Right ventricle myocardium inferior (tissue), 1 donor: ENCODE measurements at regions not wholly inside any gene's neighbourhood (a gene's known extent, or its start where the extent isn't known, plus 50 kb on each side); places are given as distances from the start of the nearest gene placed in this dataset.
"Not testable (repeated sequence)": the region's sequence is repeated elsewhere in the genome, so short reads cannot be mapped to it uniquely, and the experiment has no call there.

Experiments used
- ATAC-seq: fragments of 200-7000 bp; cut with Tn5 transposase; one replicate; pipeline ENCODE4 v1.9.1; 2020; ENCODE audit warnings: mild to moderate bottlenecking, moderate library complexity
- DNase-seq: peaks from one replicate; pipeline ENCODE4 v3.0.0; 2021; ENCODE audit errors: missing footprints
- intact Hi-C: fragments of 100-400 bp; cut with DNase I; formaldehyde crosslinking; loops from one replicate; pipeline ENCODE4 v1.11.0; 2022
- donor health status: DM: no; HTN: yes; CAD: no; lungs with severe emphysema.

GRCh38 chr10:105597312-105597711 is 956.2 kb downstream of the SORCS3 start:
- intact Hi-C loops = no loop called here
- no peak for ATAC-seq

DNA sequence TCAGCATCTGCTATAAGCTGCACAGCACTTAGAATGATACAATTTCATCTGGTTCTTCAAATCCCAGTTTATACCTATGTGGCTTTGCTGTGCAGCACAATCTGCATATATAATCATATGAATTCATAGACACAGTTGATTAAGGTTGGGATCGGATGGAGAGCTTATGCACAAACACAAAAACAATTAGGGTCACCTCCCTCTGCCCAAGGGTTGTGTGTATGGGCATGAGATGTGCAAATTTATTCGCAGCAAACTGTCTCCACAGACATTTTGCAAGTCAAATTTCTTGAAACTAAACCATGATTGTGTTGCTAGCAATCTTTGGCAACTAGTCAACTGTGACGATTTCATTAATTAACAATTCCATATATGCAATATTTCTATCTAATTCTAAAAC is 955.7 kb downstream of the SORCS3 start:
- intact Hi-C loops = no loop called here
- no peak for ATAC-seq

More at GRCh38 chr10:105597312-105597711, 956.2 kb downstream of the SORCS3 start:
- no peak for DNase-seq

GRCh38 chr10:105594296-105594695 is 953.2 kb downstream of the SORCS3 start:
- DNase-seq = no peak
- ATAC-seq = no peak
- intact Hi-C loops = no loop called here

More for the DNA sequence above, 955.7 kb downstream of the SORCS3 start:
- DNase-seq = no peak

- intact Hi-C loops = no loop called here
- DNase-seq (no peak), ATAC-seq (no peak)
Measured at GRCh38 chr10:105592468-105592867, 951.4 kb downstream of the SORCS3 start.

GRCh38 chr10:105586451-105587098 is 945.5 kb downstream of the SORCS3 start:
- ATAC-seq (no peak), DNase-seq (no peak)
- intact Hi-C loops = no loop called here

- ATAC-seq (no peak), DNase-seq (no peak)
- intact Hi-C loops = no loop called here
Measured at GRCh38 chr10:105585753-105586152, 944.7 kb downstream of the SORCS3 start.

DNA sequence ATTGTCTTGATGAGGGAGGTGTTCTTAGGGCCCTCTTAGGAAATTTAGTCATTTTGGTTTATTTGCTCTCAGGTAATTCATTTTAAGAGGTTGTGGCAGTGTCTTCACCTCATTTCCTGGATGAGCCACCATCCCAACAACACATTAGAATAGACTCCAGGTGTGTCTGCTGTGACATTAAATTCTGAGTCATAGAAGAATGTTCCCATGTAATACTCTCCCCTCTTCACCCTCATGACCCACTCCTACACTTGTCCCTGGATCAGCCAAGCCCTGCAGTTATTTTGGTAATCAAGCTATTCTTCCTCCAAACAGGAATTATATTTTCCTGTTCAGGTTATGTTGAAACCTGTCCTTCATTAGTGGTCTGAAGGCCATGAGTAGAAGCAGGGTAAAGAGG is 944.1 kb downstream of the SORCS3 start:
- ATAC-seq (no peak), DNase-seq (no peak)
- intact Hi-C loops = no loop called here

DNA sequence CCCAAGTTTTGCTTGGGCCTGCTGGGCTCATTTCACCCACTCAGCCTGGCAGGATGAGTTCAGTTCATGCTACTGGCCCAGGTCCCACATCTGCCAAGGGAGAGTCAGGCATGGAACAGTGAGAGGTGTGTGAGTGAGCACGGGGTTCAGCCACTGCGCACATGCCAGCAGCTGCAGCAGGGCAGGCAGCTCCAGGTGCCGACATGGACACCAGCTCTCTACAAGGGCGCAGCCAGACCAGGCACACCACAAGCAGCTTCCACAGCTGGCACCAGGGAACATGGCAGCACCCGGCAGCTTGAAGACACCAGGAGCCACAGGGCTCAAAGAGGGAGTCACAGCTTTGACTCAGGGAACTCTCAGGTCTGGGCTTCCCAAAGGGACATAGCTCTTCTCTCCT is 938.0 kb downstream of the SORCS3 start:
- ATAC-seq (no peak), DNase-seq (peak; percentile 51)
- intact Hi-C loops = no loop called here

DNA sequence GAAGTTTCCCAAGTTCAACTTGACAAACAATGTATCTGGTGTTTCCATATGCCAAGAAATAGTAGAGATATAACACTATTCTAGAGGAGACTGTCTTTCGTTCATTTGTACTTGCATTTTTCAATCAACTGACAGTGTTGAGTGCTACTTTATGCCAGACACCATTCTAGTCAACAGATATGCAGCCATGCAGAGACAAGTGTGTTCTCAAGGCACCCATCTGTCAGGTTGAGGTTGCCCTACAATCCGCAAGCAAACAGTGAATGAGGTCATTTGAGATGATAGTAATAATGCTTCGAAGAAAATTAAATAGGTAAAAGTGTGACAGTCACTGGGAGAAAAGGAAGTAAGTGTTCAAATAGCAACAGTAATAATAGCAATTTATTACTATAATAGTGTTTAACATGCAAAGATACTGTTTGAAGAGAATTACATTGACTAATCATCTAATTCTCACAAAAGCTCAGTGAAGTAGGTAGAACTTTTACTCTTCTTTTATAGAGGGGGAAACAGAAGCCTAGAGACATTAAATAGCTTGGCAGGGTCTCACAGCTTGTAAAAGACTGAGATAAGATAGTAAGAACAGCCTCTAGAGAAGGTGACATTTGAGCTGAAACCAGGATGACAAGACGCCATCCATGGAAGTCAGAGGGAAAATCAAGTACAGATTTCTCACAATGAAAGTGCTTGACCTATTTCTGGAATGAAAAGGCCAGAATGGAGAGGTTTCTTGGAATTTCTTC is 936.9 kb downstream of the SORCS3 start:
- DNase-seq (no peak), ATAC-seq (peak; percentile 42)
- intact Hi-C loops = no loop called here

GRCh38 chr10:105559333-105560097 is 918.4 kb downstream of the SORCS3 start:
- ATAC-seq = no peak
- no peak for DNase-seq
- intact Hi-C loops = no loop called here

DNA sequence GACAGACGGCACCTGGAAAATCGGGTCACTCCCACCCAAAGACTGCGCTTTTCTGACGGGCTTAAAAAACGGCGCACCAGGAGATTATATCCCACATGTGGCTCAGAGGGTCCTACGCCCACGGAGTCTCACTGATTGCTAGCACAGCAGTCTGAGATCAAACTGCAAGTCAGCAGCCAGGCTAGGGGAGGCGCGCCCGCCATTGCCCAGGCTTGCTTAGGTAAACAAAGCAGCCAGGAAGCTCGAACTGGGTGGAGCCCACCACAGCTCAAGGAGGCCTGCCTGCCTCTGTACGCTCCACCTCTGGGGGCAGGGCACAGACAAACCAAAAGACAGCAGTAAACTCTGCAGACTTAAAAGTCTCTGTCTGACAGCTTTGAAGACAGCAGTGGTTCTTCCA is 909.4 kb downstream of the SORCS3 start:
- ATAC-seq, intact Hi-C loops: not testable (repeated sequence)
- peak; percentile 50 for DNase-seq

DNA sequence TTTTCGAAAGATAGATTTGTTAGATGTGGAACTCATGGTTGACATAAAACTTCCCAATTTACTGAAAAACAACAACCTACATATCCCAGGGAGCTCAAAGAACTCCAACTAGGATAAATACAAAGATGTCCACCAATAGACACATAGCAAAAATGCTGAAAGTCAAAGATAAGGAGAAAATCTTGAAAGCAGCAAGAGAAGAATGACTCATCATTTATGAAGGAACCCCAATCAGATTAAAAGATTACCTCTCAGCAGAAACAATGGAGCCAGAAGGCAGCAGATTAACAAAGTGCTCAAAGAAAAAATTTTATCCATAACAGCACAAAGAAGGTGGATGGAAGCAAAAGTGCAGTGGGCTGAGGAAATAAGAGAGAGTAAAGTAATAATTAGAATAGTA is 908.6 kb downstream of the SORCS3 start:
- intact Hi-C loops = no loop called here
- no peak for DNase-seq
- ATAC-seq = no peak

DNA sequence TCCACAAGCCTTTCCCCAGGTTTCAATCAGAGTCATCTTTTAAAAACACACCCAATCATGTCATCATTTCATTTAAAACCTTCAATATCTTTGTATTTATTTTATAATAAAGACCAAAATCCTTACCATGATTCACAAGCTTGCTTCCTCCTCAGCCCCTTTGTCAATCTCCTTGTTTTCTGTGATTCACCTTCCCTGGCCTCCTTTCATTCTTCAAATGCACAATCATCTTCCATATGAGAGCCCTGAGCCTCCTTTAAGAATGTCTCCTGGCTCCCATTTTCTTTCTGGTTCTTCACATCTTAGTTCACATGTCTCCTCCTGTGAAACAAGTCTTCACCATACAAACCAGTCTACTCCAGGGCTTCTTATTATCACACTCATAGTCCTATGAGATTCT is 904.0 kb downstream of the SORCS3 start:
- ATAC-seq = no peak
- DNase-seq = no peak
- intact Hi-C loops = no loop called here

GRCh38 chr10:105540381-105540780 is 899.3 kb downstream of the SORCS3 start:
- DNase-seq (no peak), ATAC-seq (no peak)
- intact Hi-C loops = no loop called here

DNA sequence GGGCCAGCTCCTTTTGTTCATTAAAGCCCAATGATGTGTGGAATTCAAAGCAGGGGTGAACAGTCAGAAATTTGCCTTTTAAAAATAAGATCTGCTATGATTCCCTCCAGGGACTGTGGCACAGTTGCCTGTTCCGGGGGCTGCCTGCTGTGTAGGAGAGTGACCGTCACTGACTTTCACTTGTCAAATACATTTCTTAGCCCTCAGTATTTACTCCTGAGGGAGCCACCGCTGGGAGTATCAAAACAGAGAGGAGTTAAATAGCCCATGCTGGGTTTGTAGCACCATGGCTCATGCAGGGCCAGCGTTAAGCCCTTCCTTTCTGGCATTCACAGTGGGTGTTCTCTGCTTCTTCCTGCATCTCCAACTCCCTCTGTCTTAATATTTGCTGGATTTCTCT is 897.8 kb downstream of the SORCS3 start:
- DNase-seq (no peak), ATAC-seq (no peak)
- intact Hi-C loops = no loop called here

DNA sequence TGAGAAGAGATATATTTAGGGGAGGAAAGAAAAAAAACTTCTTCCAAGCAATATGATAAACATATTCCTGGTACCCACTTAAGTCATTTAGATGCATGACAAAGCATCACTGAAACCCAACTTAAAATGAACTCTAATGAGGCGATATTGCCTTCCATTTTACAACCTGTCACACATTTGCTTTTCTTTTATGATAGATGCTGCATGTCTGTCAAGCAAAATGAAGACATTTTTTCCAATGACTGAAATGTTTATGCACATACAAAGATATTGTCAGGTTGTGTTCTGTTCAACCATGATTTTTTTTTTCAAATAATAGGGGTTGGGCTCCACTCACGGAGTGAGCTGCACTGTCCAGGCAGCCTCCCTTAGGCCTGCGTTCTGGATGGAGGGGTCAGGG is 894.4 kb downstream of the SORCS3 start:
- DNase-seq (no peak), ATAC-seq (no peak)
- intact Hi-C loops = no loop called here

GRCh38 chr10:105534086-105534485 is 893.0 kb downstream of the SORCS3 start:
- no peak for ATAC-seq
- DNase-seq = no peak
- intact Hi-C loops = no loop called here

DNA sequence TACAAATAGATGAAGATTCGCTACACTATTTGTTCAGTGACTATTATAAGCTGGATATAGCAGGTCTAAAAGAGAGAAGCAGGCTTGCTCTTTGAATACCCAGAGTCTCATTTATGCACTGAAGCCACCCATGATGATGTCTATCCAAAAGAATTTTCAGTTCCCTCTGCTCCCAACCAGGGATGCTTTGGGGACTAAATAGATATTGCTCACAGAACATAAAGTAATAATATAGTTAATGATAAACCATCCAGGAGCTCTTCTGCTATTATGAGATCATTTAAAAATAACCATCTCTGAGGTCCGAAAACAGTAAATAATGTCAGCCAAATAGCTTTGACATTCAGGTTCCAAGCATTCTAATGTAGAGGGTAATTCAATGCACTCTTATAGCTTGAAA is 875.4 kb downstream of the SORCS3 start:
- DNase-seq (no peak), ATAC-seq (no peak)
- intact Hi-C loops = no loop called here

DNA sequence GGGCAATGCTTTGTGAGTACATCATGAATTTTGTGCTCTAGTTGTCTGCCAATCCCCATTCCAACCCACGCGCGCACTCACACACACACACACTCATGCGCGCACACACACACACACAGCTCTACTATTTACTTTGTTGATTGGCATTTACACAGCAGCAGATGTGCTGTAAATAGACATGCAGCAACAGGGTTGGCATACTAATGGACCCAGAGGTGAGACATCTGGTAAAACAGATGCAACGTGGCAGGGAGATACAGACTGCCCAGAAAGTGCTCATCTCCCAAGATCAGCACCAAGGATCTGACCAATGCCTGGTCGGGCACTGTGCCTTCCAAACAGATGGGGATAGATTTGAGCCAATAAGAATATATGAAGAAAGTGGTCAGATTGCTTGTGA is 873.0 kb downstream of the SORCS3 start:
- DNase-seq (no peak), ATAC-seq (no peak)
- intact Hi-C loops = no loop called here

DNA sequence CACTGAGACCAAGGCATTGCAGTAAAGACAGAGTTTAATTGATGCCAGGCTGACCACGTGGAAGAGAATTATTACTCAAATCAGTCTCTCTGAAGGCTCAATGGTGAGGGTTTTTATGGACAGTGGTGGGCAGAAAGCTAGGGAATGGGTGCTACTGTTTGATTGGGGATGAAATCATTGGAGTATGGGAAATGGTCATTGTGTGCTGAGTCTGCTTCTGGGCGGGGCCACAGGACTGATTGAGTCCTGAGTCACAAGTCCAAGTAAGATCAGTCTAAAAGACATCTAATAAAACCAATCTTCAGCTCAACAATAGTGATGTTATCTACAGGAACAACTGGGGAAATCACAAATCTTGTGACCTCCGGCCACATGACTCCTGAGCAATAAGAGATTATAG is 868.4 kb downstream of the SORCS3 start:
- DNase-seq (no peak), ATAC-seq (no peak)
- intact Hi-C loops = no loop called here
